ENCODE measurements at regions not wholly inside any gene's neighbourhood (a gene's known extent, or its start where the extent isn't known, plus 50 kb on each side); places are given as distances from the start of the nearest gene placed in this dataset.

DNA sequence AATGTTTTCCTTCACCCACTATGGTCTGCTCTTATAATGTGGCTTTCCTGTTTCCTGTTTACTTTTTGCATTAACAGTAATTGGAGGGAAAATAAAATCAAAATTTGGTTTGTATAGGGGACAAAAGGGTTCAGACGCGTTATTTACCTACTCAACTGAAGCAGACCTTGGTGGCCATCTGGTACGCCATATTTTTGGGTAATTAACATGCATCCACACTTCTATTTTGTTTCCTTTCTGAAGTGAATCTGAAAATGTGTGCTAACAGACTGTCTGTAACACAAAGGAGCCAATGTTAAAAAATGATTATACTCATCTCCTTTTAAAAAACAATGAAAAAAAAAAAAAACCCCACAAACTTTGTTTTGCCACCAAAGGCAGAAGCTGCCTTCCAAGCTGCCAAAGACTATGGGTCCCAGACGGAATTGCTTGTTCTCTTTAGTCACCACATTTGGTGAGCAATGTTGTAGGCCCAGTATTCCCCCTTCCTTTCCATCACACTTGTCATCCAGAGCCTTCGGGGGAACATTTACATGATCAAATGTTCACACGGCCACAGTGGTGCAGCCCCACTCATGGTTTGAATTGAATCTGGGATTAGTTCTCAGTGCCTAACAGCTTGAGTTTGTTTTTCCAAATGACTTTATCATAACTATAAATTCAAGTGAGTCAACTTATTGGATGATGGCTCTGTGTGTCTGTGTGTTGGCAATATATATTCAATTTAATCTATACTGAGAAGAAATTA is 323.7 kb upstream of the CD180 start:
- no peaks in the 10 kb centered on the region for H3K9me3 ChIP-seq (ENCODE audit: control insufficient read depth in 2 of 3, insufficient read depth in 1 of 3, low read length in 3 of 3)
- peak in 1 of 5 donors; percentile 29 for DNase-seq
- no peaks in the 10 kb centered on the region for H3K27me3 ChIP-seq (ENCODE audit: control insufficient read depth, insufficient read depth, low read length)
- no peak overlapping the region for H3K27ac ChIP-seq (ENCODE audit: low read depth in 2 of 2, low read length in 2 of 2)
- no peak overlapping the region for H3K4me3 ChIP-seq (ENCODE audit: low read length in 3 of 3)
- H3K36me3 ChIP-seq (ENCODE audit: control insufficient read depth in 2 of 3, insufficient read depth in 3 of 3, low read length in 3 of 3): no peaks in the 10 kb centered on the region
- FAIRE-seq: no peak
- intact Hi-C loops (cut with DNase I): no loop called here
- TF ChIP-seq, protein P1, sequence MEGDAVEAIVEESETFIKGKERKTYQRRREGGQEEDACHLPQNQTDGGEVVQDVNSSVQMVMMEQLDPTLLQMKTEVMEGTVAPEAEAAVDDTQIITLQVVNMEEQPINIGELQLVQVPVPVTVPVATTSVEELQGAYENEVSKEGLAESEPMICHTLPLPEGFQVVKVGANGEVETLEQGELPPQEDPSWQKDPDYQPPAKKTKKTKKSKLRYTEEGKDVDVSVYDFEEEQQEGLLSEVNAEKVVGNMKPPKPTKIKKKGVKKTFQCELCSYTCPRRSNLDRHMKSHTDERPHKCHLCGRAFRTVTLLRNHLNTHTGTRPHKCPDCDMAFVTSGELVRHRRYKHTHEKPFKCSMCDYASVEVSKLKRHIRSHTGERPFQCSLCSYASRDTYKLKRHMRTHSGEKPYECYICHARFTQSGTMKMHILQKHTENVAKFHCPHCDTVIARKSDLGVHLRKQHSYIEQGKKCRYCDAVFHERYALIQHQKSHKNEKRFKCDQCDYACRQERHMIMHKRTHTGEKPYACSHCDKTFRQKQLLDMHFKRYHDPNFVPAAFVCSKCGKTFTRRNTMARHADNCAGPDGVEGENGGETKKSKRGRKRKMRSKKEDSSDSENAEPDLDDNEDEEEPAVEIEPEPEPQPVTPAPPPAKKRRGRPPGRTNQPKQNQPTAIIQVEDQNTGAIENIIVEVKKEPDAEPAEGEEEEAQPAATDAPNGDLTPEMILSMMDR (IDR thresholded peaks at IDR 0.05; ENCODE audit: borderline replicate concordance, extremely low read depth, insufficient read depth): no peak
- no peak overlapping the region for H3K9ac ChIP-seq (ENCODE audit: low read length in 3 of 3)
- H3K4me1 ChIP-seq (ENCODE audit: control insufficient read depth in 2 of 3, insufficient read depth in 2 of 3, low read depth in 1 of 3, low read length in 3 of 3): peaks cover 0 to 3% (median 0%) of the 10 kb centered on the region in 3 donors

DNA sequence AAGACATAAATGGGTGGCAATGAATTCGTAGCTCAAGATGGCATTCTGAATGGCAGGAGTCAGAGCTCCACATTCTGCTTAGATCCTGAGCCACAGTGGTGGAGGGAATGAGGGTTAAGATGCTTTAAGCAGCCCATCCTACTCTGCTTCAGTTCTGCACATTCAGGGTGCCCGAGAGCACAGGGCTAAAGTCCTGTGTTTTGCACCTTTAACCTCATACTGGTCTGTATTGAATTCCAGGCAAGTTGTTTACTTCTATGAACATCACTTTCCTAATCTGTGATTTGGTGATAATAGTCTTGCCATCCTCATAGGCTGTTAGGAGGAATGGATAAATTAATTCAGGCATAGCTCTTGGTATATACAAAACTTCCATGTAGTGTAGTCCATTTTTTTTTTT is 321.6 kb upstream of the CD180 start:
- H3K36me3 ChIP-seq (ENCODE audit: control insufficient read depth in 2 of 3, insufficient read depth in 3 of 3, low read length in 3 of 3): no peaks in the 10 kb centered on the region
- no peaks in the 10 kb centered on the region for H3K27me3 ChIP-seq (ENCODE audit: control insufficient read depth, insufficient read depth, low read length)
- no peaks in the 10 kb centered on the region for H3K9me3 ChIP-seq (ENCODE audit: control insufficient read depth in 2 of 3, insufficient read depth in 1 of 3, low read length in 3 of 3)
- no peak overlapping the region for H3K4me3 ChIP-seq (ENCODE audit: low read length in 3 of 3)
- intact Hi-C loops (cut with DNase I): no loop called here
- no peak for FAIRE-seq
- no peak for DNase-seq
- H3K4me1 ChIP-seq (ENCODE audit: control insufficient read depth in 2 of 3, insufficient read depth in 2 of 3, low read depth in 1 of 3, low read length in 3 of 3): peaks cover 0 to 3% (median 0%) of the 10 kb centered on the region in 3 donors
- TF ChIP-seq, protein P1 (IDR thresholded peaks at IDR 0.05; ENCODE audit: borderline replicate concordance, extremely low read depth, insufficient read depth): no peak
- no peak overlapping the region for H3K27ac ChIP-seq (ENCODE audit: low read depth in 2 of 2, low read length in 2 of 2)
- H3K9ac ChIP-seq (ENCODE audit: low read length in 3 of 3): no peak overlapping the region

DNA sequence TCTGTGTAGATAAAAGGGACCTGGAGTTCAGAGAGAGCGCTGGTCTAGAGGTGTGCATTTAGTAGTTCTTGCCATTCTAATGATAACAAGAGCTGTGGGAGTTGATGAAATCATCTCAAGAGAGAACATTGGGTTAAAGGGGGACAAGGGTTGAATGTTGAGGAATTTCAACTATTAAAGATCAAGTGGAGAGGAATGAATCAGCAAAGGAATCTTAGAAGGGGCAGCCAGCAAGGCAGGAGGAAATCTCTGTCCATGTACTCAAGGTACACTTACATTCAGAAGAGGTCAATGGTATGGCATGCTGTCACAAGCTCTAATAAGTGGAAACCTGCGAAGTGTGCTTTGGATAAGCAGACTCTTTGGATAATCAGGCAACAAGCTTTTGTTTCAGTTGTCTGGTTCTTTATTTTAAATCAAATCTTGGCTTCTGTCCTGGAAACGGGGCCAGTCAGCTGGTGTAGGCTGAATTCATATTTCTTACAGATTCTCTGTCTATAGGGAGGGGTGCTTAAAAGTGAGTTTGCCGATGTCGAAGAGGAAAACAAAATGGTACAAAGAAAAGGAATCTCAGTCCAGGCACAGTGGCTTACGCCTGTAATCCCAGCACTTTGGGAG is 320.5 kb upstream of the CD180 start:
- Histone ChIP-seq H3K9me3 (ENCODE audit: control insufficient read depth in 2 of 3, insufficient read depth in 1 of 3, low read length in 3 of 3) (no peaks in the 10 kb centered on the region), H3K9ac (ENCODE audit: low read length in 3 of 3) (no peak overlapping the region), H3K4me3 (ENCODE audit: low read length in 3 of 3) (no peak overlapping the region), H3K36me3 (ENCODE audit: control insufficient read depth in 2 of 3, insufficient read depth in 3 of 3, low read length in 3 of 3) (no peaks in the 10 kb centered on the region), H3K27me3 (ENCODE audit: control insufficient read depth, insufficient read depth, low read length) (no peaks in the 10 kb centered on the region), H3K27ac (ENCODE audit: low read depth in 2 of 2, low read length in 2 of 2) (no peak overlapping the region), H3K4me1 (ENCODE audit: control insufficient read depth in 2 of 3, insufficient read depth in 2 of 3, low read depth in 1 of 3, low read length in 3 of 3) (peaks cover 0 to 3% (median 0%) of the 10 kb centered on the region in 3 donors)
- intact Hi-C loops (cut with DNase I): no loop called here
- TF ChIP-seq, protein P1 (IDR thresholded peaks at IDR 0.05; ENCODE audit: borderline replicate concordance, extremely low read depth, insufficient read depth): no peak
- FAIRE-seq (no peak), DNase-seq (peak in 1 of 5 donors; percentile 27)

Measured in kidney (tissue), 13 donors.